Ecto neural progenitor cell (in vitro differentiated cells): ENCODE measurements at regions not wholly inside any gene's neighbourhood (a gene's known extent, or its start where the extent isn't known, plus 50 kb on each side); places are given as distances from the start of the nearest gene placed in this dataset.

Source experiments
- DNase-seq: peaks from one replicate; pipeline ENCODE4 v3.0.0-alpha.2; 2018; ENCODE audit warnings: low spot score

DNA sequence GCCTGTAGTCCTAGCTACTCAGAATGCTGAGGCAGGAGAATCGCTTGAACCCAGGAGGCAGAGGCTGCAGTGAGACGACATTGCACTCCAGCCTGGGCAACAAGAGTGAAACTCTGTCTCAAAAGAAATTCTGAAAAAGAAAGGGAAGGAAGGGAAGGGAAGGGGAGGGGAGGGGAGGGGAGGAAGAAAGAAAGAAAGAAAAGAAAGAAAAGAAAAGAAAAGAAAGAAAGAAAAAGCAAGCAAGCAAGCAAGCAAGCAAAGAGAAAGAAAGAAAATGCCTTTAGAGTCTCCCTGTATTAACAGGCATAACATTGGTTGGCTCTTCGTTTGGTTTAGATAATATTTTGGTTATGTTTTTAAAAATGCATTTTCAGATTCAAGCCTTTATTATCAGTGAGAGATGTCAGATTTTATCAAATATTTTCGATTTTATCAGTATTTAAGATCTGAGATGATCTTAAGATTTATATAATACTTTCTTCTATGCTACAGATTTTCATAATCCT is 281.1 kb downstream of the NPIPA8 start:
- no peak for DNase-seq

DNA sequence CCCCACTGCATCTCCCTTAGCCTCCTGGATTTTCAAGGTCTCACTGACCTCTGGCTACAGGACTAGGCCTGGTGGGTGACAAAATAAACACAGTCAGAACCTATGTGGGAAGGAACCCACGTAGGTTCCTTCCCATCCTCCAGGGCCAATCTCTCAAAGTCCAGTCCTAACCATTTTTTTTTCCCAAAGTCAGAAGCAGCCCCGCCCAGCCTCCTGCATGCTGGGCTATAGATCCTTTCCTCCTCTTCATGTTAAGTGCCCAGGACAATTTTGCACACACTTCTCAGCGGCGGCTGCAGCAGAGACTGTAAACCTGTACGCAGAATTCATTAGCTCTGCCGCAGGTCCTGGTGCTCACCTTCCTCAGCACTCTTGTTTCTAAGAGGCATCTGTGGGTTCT is 285.8 kb downstream of the NPIPA8 start:
- no peak for DNase-seq

DNA sequence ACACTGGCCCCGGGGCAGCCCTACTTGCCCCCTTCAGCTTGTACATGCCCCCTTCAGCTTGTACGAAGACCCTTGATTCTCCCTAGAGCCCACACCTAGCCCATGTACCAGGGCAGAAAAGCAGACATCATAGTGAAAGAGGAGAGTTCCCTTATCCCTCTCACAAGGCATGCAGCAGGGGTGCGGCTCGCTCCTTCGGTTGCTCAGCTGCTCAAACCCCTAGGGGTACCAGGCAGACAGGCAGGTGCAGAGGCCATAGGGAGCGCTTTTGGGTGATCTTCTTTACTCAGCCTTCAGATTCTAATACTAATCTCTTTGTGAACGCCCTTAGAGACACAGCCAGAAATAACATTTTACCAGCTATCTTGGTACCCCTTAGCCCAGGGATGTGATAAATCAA is 286.3 kb downstream of the NPIPA8 start:
- no peak for DNase-seq

DNA sequence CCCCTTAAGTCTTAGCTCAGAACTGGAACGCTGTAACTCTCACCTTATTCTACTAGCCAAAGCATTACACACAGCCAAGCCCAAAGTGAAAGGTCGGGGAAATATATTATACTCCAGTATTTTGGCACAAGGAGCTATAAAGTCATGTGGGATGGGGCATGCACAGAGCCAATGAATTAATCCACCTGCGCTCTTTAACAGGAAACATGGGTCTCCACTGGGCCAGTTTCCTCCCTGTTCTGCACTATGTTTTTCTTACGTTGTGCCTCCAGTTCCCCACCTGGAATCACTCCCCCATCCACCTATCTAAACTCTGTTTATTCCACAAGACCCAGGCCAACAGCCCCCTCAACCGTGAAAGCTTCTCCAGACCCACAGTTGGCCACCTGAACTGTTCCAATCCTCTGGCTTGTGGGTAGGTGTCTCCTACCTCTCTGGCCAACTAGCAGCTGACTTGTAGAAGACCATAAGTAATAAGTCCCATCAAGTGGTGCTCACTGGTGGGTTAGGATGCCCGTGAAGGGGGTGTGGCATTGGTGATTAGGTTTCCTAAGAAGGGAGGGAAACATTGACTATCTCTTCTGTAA is 286.9 kb downstream of the NPIPA8 start:
- DNase-seq: no peak

DNA sequence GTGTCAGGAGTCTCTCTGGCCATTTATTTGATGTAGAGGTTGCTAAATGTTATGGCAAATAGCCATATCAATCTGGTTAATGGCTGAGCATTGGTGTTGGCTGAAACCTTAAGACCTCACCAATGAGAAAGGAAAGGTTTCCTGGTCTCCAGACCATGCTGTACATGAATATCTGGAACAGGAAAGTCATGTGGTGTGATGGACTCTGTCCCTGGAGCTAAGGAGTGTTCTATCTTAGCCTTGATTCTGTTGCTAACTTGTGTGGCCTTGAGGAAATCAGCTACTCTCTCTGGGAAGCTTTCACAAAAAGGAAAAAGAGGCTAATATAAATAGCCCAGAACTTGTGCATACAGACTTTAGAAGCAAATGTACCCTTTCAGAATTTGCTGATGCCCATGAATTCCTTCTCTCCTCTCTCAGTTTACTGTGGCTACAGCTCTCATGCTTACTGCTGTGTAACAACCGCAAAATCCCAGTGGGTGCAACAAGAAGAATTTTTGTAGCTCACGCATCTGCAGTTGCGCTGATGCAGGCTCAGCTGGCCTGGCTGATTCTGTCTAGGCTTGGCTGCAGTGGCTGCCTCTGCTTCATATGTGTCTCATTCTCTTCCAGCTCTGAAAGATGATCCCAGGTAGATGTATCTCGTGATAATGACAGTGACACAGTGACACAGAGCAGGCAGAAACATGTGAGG is 287.5 kb downstream of the NPIPA8 start:
- DNase-seq: no peak

DNA sequence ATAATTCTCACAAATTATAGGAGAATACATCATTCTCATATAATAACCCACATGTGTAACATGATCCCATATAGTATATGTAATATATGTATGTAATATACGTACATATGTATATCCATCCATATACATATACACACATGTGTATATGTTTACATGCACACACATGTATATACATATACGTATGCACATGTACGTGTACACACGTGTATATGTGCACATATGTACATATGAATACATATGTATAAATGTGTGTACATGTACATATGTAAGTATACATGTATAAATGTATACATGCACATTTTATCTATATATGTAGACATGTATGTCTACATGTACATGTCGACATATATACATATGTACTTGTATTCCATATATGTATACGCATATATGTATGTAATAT is 288.8 kb downstream of the NPIPA8 start:
- DNase-seq: no peak

DNA sequence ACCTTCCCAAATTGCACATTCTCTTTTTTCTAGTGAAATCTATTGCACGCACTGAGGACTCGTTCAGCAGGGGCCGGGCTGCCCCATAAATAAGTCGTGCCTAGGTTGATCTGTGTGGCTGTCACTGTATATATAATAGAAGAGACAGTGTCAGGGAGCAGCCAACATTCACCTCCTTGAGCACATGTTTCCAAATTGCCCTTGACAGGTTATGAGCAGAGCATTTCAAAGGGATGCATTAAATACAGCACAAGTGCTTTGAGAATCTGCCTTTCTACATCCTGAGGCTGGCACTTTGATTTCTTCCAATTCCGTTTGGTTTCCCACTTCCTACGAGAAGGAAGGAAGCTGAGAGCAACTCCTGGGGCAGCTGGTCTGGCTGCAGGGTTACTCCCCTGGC is 291.2 kb downstream of the NPIPA8 start:
- no peak for DNase-seq

DNA sequence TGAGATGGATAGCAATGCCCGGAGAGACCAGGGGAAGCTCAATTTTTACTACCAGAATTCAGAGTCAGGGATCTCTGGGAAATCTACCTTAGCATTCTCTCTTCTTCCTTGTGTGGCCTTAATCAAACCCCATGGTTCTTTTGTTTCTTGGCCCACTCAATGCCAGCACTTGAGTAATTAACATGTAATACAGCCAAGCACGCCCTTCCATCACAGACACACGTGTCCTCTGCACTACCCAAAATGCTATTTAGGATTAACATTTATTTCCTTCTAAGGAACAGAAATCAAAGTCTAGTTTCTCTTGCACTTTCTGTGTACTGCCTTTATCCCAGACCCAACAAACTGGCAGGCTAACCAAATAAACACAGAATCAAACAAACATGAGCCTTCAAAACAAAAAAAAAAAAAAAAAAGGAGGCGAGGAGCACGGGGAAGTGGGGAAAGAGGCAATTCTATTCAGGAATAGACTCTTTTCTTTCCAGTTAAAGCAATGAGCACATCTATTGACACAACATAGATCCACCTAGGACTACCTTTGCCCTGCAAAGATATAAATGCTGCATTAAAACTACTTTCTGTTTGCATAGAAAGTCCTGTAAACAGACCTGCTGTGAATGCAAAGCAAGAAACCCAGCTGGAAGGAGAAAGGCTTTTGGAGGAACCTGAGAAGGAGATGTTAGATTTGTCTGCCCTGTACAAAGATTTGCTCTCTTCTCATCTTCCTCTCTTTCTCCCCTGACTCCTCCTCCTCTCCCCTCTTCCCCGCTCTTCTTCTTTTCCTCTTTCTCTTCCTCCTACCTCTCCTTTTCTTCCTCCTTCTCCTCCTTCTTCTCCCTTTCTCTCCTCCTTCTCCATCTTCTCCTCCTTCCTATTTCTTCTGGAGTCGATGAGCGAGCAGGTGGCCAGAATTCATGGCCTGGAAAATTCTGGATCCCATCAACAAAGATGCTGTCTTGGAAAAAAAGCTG is 294.4 kb downstream of the NPIPA8 start:
- no peak for DNase-seq

DNA sequence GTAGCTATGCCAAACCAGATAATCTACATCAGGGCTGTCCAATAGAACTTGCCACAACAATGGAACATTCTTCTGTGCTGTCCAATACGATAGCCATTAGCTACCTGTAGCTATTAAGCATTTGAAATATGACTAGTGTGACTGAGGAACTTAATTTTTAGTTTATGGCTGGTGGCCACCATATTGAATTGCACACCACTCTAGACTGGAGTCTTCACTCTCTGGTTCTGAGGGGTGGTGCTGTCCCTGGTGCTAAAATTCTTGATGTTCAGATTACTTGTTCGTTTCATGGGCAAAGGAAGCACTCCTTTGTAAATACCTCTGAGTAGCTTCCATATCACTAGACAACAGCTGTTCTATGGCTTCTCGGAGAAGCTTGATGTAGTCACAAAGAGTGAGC is 296.6 kb downstream of the NPIPA8 start:
- DNase-seq: no peak

DNA sequence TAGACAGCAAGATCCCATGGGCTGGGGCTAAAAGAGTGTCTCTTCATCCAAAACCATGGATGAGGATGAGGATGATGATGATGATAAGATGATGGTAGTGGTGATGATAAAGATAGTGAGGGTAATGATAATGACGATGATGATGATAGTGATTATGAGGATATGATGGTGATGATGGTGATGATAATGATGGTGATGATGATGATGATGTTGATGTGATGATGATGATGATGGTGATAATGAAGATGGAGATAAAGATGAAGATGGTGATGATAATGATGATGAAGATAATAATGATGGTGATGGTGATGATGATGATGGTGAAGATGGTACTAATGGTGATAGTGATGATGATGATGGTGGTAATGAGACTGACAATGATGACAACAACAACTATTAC is 299.5 kb downstream of the NPIPA8 start:
- no peak for DNase-seq

DNA sequence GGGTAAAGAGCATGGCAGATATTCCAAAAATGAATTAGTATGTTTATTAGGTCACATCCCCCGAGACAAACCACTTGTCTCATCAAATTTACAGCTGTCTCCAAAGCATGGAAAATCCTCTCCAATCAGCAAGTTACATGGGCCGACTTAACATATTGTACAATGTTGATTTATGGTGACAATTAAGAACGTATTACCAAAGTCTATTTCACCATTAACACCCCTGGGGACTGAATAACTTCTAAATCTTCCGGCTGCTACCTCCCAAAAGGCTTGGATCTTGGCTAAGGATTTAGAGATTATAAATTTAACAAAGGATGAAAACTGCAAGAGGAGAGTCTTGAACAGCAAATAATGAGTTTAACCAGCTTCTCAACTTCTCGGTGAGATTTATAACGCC is 311.9 kb downstream of the NPIPA8 start:
- DNase-seq: no peak

DNA sequence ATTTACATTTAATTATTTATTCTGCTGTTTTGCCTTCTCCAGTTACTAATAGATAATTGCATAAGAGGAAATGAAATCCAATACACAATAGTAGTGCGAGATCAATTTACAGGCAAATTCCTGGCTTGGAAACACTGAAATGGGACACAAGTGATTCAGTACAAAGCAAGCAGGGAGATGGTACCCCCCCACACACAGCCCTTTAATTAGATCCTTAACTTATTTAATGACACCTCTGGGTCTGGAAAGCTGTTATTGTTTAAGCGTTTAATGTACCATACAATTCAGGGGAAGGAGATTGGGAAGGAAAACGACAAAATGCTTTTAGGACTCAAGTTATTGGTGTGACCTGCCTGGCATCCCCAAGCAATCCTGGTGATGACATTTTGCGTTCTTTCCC is 318.2 kb downstream of the NPIPA8 start:
- no peak for DNase-seq

DNA sequence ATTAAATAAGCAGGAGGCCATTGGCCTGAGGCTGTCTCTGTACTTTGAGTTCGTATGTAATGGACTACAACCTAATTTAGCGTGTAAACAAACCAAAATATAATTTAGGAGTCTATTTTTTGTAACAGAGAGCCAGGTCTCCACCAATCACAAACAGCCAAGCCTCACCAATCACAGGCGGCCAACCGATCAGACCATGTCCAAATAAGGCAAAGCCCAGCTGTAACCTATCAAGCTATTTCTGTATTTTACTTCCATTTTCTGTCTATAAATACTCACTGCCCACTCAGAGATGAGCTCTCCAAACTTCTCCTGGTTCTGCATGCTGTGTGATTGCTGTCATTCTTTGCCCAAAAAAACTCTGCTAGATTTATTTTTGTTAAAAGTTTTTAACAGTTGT is 322.7 kb downstream of the NPIPA8 start:
- DNase-seq: no peak

DNA sequence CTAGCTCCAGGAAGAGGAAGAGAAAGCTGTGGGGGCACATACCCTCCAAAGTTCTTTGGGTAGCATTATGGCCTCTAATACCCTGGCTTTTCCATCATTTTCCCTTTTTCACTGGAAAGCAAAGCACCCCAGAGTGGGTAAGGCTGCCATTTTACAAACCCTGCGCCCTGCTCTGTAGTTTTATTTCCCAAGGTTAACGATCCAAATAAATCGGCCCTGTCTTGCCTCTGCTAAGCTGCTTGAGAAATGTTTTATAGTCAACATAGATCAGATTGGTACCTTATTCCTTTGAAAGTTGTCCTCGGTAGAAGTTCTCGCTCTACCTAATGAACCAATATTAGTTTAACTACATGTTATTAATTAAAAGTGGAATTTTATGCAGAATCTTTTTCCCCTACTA is 328.2 kb downstream of the NPIPA8 start:
- no peak for DNase-seq

DNA sequence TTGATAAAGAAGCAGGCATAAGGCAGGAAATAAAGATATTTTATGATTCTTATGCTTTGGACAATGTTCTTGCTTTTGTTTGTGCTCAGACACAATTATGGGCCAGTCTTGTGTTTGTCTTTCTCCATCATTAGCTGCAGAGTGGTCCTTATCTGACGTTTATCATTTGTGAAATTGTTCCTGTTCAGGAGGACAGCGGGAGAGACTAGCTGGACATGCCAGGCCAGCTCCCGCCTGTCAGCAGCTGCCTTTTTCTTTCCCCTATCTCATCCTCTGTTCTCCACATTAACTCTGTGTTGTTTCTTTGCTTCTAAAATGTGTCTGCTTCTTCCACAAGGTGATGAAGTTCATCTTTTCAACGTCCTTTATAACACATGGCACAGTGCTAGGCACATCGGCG is 333.5 kb downstream of the NPIPA8 start:
- no peak for DNase-seq

DNA sequence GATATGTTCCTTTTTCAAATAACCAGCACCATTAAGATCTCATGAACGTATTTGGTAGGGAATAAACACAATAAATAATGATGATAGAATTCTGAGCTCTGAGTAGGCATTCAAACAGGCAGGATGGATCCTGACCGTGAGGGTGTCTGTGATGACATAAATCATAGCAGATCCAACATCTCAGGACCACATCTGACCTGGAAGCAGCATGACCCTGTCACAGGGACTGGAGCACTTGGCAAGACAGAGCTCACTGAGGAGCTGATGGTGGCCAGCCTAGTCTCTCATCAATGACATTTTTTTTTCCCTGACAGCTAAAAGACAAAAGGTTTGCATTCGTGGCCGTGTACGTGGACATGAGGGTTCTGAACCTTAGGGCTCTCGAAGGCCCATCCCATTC is 337.5 kb downstream of the NPIPA8 start:
- DNase-seq: no peak

DNA sequence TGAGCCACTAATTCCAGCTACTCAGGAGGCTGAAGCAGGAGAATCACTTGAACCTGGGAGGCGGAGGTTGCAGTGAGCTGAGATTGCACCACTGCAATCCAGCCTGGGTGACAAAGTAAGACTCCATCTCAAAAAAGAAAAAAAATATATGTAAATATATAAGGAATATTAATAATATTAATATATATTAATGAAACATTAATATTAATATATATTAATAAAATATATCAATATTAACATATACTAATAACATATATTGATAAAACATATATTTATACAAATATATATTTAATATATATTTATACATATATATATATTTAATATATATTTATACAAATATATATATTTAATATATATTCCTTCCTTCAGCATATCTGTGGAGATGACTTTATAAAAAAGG is 338.0 kb downstream of the NPIPA8 start:
- DNase-seq: no peak

DNA sequence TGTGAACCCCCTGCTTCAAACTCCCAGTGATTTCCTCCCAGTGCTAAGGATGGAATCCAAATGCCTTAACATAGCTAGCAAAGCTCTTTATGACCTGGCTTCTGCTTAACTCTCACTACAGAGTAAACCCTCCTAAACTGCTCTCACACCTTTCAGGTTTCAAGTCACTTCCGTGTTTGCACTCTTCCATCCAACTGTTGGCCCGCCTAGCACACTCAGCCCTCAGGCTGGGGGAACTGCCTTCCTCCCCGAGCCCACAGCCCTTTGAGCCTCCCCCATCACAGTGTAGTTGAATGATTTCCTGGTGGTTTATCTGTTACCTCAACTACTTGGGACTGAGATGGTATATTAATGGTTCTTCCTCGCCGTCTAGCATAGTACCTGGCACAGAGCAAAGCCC is 342.5 kb downstream of the NPIPA8 start:
- no peak for DNase-seq

DNA sequence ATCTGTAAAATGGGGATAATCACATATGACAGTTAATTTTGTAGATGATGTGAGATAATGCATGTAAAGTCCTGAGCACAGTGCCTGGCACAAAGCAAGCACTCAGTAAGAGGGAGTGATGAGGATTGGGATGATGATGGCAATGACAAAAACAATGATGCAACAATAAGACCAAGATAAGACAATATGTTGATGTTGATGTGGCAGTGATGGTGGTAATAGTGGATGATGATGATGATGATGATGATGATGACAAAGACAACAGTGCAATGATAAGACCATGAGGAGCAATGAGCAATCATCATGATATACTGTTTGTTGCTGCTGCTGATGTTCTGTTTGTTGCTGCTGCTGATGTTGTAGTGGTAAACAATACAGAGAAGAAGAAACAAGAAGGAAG is 344.1 kb downstream of the NPIPA8 start:
- DNase-seq: no peak

DNA sequence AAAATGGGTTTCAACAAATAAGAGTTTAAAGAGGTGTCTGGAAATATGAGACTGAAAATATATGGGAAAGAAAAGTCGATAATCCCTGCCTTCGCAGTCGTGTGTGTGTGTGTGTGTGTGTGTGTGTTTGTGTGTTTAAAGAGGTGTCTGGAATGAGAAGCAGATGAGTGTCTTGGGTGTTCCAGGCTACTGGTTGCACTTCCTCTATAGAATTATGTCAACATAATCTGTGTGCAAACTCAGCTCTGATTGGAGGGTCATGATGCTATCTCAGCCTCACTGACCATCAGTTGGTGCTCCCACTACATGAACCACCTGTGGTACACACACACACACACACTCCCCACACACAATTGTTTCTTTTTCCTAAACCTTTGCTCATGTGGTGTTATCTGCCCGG is 347.3 kb downstream of the NPIPA8 start:
- DNase-seq: no peak

DNA sequence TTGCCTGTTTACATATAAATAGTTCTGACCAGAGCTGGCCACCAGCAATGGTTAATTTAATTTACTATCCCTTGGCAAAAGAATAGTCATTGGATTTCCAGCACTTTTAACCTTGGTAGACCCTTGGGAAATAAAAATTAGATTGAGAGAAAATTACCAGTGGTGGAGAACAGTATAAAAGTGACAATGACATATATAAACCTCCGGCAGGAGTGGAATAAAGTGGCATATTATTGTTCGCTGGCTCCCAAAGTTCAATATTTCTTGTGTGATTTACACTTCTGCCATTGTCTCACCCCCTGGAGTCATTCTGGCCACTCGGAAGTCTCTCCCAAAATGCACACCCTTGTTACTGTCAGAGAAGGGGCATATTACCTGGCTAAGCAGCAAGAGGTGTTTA is 347.7 kb downstream of the NPIPA8 start:
- no peak for DNase-seq

DNA sequence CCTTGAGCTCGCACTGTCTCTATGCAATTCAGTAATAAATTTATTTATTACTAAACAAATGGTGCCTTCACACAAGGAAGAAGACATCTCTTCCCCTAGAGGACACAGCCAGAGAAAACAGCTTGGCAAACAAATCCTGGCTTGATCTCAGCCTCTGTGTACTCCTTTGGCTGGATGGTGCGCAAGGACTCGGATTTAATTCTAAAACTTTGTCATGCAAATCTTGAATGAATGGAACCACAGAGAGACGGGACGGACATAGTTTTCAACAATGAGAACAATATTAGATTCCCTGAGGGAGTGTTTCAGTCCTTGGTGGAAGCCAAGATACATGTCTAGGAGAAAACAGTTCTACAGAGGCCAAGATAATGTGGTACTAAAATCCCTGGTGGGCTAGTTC is 349.5 kb downstream of the NPIPA8 start:
- DNase-seq: no peak

DNA sequence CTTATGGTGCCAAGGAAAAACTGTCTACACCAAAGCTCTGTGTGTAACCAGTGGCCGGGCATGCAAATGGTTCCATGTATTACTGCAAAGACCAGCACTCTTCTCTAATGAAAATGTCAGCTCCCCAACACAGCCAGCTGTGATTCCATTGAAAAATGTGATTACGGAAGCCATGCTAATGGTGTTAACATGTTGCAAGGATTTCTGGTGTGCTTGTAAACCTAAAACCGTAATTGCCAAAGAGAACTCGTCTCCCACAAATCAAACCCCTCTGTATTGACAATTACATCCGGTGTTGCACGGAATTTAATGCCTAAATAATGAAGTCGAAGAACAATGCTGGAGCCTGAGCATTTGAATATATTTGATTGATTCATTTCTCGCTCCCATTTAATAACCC is 351.7 kb downstream of the NPIPA8 start:
- no peak for DNase-seq
